ENCODE measurements at regions not wholly inside any gene's neighbourhood (a gene's known extent, or its start where the extent isn't known, plus 50 kb on each side); places are given as distances from the start of the nearest gene placed in this dataset.

GRCh38 chr11:23232652-23233051 lies 372.4 kb upstream of the CCDC179 start:
- Histone ChIP-seq H3K4me2 (ENCODE audit: extremely low read depth, insufficient read depth, low read length) (peak overlapping the region; percentile 20), H3K27me3 (ENCODE audit: control insufficient read depth, insufficient read depth, low read length) (no peaks in the 10 kb centered on the region), H3K4me1 (ENCODE audit: control insufficient read depth, extremely low read depth, insufficient read depth, low read length) (peaks cover 2% of the 10 kb centered on the region), H3K27ac (ENCODE audit: insufficient read depth, low read length) (no peak overlapping the region), H3K36me3 (ENCODE audit: control insufficient read depth, insufficient read depth, low read length) (no peaks in the 10 kb centered on the region), H3K4me3 (replicated peaks in 1 of 4; ENCODE audit: control extremely low read depth in 1 of 4, insufficient read depth in 1 of 4, low read depth in 3 of 4, low read length in 4 of 4) (no peak overlapping the region), H2AFZ (ENCODE audit: low read length) (no peak overlapping the region), H3K9me3 (ENCODE audit: control insufficient read depth, insufficient read depth, low read depth, low read length) (no peaks in the 10 kb centered on the region), H3K79me2 (ENCODE audit: control insufficient read depth, insufficient read depth, low read length) (no peaks in the 10 kb centered on the region), H4K20me1 (ENCODE audit: control insufficient read depth, extremely low read depth, insufficient read depth, low read length) (no peaks in the 10 kb centered on the region), H3K9ac (ENCODE audit: insufficient read depth, low read length) (no peak overlapping the region)
- no peak for DNase-seq (ENCODE audit: low read depth in 2 of 2)
- TF ChIP-seq EZH2 (IDR thresholded peaks at IDR 0.05; ENCODE audit: low read length, missing control alignments) (no peak), CTCF (conservative IDR thresholded peaks at IDR 0.05 in 1 of 2, IDR thresholded peaks at IDR 0.05 in 1 of 2; ENCODE audit: low read depth in 1 of 2, low read length in 2 of 2) (no peak)

DNA sequence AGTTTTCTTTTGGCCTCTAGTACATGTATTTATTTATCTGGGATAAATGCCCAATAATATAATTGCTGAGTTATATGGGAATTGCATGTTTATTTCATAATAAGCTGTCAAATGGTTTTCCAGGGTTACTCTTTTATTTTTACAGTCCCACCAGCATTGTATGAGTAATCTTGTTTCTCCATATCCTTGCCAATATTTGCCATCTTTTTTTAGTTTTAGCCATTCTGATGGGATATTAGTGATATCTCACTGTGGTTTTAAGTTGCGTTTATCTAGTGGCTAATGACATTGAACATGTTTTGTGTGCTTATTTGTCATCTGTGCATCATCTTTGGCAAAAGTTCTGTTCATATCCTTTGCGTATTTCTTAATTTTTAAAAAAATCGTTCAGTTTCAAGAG lies 372.8 kb upstream of the CCDC179 start:
- DNase-seq (ENCODE audit: low read depth in 2 of 2) = peak; percentile 75 to 95
- Histone ChIP-seq H3K79me2 (ENCODE audit: control insufficient read depth, insufficient read depth, low read length) (no peaks in the 10 kb centered on the region), H3K4me3 (replicated peaks in 1 of 4; ENCODE audit: control extremely low read depth in 1 of 4, insufficient read depth in 1 of 4, low read depth in 3 of 4, low read length in 4 of 4) (no peak overlapping the region), H3K9ac (ENCODE audit: insufficient read depth, low read length) (no peak overlapping the region), H3K4me2 (ENCODE audit: extremely low read depth, insufficient read depth, low read length) (no peak overlapping the region), H3K27me3 (ENCODE audit: control insufficient read depth, insufficient read depth, low read length) (no peaks in the 10 kb centered on the region), H4K20me1 (ENCODE audit: control insufficient read depth, extremely low read depth, insufficient read depth, low read length) (no peaks in the 10 kb centered on the region), H3K36me3 (ENCODE audit: control insufficient read depth, insufficient read depth, low read length) (no peaks in the 10 kb centered on the region), H3K4me1 (ENCODE audit: control insufficient read depth, extremely low read depth, insufficient read depth, low read length) (peaks cover 2% of the 10 kb centered on the region), H3K27ac (ENCODE audit: insufficient read depth, low read length) (no peak overlapping the region), H2AFZ (ENCODE audit: low read length) (no peak overlapping the region), H3K9me3 (ENCODE audit: control insufficient read depth, insufficient read depth, low read depth, low read length) (no peaks in the 10 kb centered on the region)
- TF ChIP-seq EZH2 (IDR thresholded peaks at IDR 0.05; ENCODE audit: low read length, missing control alignments) (no peak), CTCF (conservative IDR thresholded peaks at IDR 0.05 in 1 of 2, IDR thresholded peaks at IDR 0.05 in 1 of 2; ENCODE audit: low read depth in 1 of 2, low read length in 2 of 2) (no peak)

- no peak overlapping the region for H3K9ac ChIP-seq (ENCODE audit: insufficient read depth, low read length)
- no peak overlapping the region for H2AFZ ChIP-seq (ENCODE audit: low read length)
- H3K4me1 ChIP-seq (ENCODE audit: control insufficient read depth, extremely low read depth, insufficient read depth, low read length) = peaks cover 2% of the 10 kb centered on the region
- no peaks in the 10 kb centered on the region for H3K9me3 ChIP-seq (ENCODE audit: control insufficient read depth, insufficient read depth, low read depth, low read length)
- H3K4me2 ChIP-seq (ENCODE audit: extremely low read depth, insufficient read depth, low read length) = no peak overlapping the region
- TF ChIP-seq EZH2 (IDR thresholded peaks at IDR 0.05; ENCODE audit: low read length, missing control alignments) (no peak), CTCF (conservative IDR thresholded peaks at IDR 0.05 in 1 of 2, IDR thresholded peaks at IDR 0.05 in 1 of 2; ENCODE audit: low read depth in 1 of 2, low read length in 2 of 2) (no peak)
- no peak overlapping the region for H3K27ac ChIP-seq (ENCODE audit: insufficient read depth, low read length)
- no peaks in the 10 kb centered on the region for H4K20me1 ChIP-seq (ENCODE audit: control insufficient read depth, extremely low read depth, insufficient read depth, low read length)
- peak; percentile 23 to 75 for DNase-seq (ENCODE audit: low read depth in 2 of 2)
- H3K36me3 ChIP-seq (ENCODE audit: control insufficient read depth, insufficient read depth, low read length) = no peaks in the 10 kb centered on the region
- H3K4me3 ChIP-seq (replicated peaks in 1 of 4; ENCODE audit: control extremely low read depth in 1 of 4, insufficient read depth in 1 of 4, low read depth in 3 of 4, low read length in 4 of 4) = no peak overlapping the region
- H3K27me3 ChIP-seq (ENCODE audit: control insufficient read depth, insufficient read depth, low read length) = no peaks in the 10 kb centered on the region
- no peaks in the 10 kb centered on the region for H3K79me2 ChIP-seq (ENCODE audit: control insufficient read depth, insufficient read depth, low read length)
Observed at GRCh38 chr11:23236826-23237555, 376.7 kb upstream of the CCDC179 start.
